ENCODE measurements at regions not wholly inside any gene's neighbourhood (a gene's known extent, or its start where the extent isn't known, plus 50 kb on each side); places are given as distances from the start of the nearest gene placed in this dataset.

DNA sequence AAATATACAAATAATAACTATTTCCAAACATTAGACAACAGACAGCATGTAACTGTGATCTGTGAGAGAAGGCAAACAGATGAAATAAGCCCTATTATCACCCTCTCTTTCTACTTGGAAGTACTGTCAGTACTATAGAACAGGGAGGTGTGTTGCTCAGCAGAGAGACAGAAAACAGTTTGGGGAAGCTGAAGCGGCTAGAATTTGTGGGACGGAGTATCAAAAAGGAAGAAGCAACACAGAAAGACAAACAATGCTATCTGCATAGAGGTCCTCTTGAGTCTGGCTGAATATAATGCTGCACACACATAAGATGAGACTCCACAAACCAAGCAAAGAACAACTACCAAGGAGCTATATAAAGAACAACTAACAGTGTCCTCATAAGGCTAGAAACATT lies 59.4 kb downstream of the ZZZ3 start:
- no peak for TF ChIP-seq POLR2AphosphoS5 (IDR thresholded peaks at IDR 0.05)
- TF ChIP-seq, protein P1, sequence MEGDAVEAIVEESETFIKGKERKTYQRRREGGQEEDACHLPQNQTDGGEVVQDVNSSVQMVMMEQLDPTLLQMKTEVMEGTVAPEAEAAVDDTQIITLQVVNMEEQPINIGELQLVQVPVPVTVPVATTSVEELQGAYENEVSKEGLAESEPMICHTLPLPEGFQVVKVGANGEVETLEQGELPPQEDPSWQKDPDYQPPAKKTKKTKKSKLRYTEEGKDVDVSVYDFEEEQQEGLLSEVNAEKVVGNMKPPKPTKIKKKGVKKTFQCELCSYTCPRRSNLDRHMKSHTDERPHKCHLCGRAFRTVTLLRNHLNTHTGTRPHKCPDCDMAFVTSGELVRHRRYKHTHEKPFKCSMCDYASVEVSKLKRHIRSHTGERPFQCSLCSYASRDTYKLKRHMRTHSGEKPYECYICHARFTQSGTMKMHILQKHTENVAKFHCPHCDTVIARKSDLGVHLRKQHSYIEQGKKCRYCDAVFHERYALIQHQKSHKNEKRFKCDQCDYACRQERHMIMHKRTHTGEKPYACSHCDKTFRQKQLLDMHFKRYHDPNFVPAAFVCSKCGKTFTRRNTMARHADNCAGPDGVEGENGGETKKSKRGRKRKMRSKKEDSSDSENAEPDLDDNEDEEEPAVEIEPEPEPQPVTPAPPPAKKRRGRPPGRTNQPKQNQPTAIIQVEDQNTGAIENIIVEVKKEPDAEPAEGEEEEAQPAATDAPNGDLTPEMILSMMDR (IDR thresholded peaks at IDR 0.05) = no peak
